Activated T-helper 9 cell treated with anti-CD3 and anti-CD28 coated beads, Interleukin-2, amount 50 U/mL, for 16 hours (primary cell): ENCODE measurements at regions not wholly inside any gene's neighbourhood (a gene's known extent, or its start where the extent isn't known, plus 50 kb on each side); places are given as distances from the start of the nearest gene placed in this dataset.
"Not testable (repeated sequence)": the region's sequence is repeated elsewhere in the genome, so short reads cannot be mapped to it uniquely, and the experiment has no call there.

Experiments
- DNase-seq: peaks from one replicate; pipeline ENCODE4 v3.0.0-alpha.2; 2020; ENCODE audit warnings: low read depth

GRCh38 chr1:148315071-148315811, 163.2 kb upstream of the NBPF11 start:
- DNase-seq = no peak

DNA sequence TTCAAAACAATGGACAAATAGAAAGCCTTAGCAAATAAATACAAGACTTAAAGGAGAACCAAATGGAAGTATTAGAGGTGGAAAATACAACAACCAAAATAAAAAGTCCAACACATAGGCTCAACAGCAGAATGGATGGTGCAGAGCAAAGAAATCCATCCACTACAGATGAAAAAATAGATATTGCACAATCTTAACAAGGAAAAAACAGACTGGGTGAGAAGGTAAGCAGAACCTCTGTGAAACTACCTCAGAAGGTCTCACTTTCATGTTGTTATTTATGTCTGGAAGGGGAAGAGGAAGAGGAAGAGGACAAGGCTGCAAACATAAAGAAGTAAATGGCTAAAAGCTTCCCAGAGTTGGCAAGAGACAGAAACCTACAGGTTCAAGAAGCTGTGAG, 158.7 kb upstream of the NBPF11 start:
- DNase-seq = no peak

GRCh38 chr1:148309940-148310500, 157.9 kb upstream of the NBPF11 start:
- no peak for DNase-seq

- DNase-seq = no peak
Measured at GRCh38 chr1:148308832-148309458, 156.9 kb upstream of the NBPF11 start.

- no peak for DNase-seq
Measured at GRCh38 chr1:148307583-148308185, 155.6 kb upstream of the NBPF11 start.

GRCh38 chr1:148304935-148305334, 152.9 kb upstream of the NBPF11 start:
- DNase-seq = not testable (repeated sequence)

DNA sequence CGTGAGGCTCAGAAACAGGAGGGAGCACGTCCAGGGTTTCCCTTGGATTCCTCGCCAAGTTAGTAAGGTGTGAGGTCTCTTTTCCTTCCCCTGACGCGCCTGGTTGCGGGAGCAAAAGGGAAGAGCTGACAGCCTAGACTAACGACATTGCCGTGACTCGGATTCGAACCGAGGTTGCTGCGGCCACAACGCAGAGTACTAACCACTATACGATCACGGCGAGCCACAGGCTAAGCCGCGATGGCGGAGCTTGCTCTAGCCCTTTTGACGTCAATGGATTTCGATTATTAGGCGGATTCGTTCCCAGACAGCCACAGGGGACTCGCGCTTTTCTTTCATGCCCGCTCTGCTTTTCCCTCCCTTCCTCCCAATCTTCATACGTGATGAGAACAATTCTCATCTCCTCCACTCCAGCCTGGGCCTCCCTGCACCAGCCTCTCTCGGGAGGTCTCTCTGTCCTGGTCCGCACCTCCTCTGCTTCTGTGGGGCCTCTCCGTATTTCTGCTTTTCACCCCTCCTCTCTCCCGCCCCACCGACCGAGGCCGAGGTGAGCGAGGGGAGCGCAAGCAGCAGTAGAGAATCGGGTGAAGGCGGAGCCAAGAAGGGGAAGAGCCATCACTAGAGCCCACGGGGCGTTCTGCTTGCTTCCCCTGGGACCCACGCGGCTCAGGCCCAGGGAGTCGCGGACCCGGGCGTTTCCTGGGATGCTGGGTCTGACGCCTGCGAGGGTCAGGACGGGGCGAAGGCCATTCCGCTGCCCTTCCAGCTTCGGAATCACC, 150.7 kb upstream of the NBPF11 start:
- peak; percentile 52 for DNase-seq

DNA sequence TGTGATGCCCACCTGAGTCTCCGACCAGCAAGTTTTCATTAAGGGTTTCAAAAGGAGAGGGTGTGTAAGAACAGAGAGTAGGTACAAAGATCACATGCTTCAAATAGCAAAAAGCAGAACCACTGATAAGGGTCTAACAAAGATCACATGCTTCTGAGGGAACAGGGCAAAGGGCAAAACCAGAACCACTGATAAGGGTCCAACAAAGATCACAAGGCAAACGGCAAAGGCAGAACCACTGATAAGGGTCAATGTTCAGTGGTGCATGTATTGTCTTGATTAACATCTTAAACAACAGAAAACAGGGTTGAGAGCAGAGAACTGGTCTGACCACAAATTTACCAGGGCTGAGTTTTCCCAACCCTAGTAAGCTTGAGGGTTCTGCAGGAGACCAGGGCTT, 145.8 kb upstream of the NBPF11 start:
- not testable (repeated sequence) for DNase-seq

- no peak for DNase-seq
Measured at GRCh38 chr1:148296511-148296910, 144.4 kb upstream of the NBPF11 start.

DNA sequence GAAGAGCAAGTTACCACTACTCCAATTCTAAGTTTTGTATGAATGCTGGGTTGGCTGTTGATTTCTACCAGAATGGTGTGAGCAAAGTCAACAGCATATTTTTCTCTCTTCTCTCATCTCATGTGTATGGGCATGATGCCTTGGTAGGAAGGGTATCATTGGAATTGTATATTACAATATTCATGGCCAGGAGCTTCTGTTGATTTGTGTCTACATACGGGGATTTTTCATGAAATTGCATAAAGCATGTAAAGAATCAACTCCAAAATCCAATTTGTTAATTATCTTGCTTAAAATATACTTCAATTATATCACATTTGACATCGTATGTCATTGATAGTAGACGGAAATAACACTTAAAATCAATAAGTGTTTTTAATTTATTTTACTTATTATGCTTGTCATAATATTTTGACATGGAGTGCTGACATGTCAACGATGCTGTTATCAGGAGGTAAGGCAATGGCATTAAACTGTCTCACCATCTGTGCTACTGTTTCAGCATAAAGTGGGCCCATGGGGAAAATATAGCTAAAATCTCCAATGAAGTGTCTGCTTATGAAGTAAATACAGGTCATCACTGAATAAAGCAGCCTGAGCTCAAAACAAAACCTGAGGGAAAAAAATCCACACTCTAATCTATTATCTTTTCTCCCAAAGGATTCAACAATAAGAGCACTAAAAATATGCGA, 142.2 kb upstream of the NBPF11 start:
- no peak for DNase-seq

DNA sequence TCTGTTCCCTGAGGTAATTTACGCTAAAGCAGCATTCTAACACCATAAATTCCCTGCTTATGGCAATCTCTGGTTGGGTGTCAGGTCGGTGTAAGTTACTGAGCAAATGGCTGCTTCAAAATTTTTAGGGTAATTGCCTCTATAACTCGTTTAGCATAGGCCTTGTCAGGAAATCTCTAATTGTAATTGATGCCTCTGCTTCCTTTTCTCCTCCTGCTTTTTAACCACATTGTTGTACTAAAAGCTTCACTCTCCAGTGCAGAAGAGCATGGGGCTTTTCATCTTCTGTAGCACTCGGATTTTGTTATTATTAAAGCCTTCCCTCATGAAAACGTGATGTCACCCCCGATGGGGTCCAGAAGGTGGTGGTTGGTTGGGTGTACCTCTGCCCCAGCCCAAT, 141.6 kb upstream of the NBPF11 start:
- DNase-seq = no peak

DNA sequence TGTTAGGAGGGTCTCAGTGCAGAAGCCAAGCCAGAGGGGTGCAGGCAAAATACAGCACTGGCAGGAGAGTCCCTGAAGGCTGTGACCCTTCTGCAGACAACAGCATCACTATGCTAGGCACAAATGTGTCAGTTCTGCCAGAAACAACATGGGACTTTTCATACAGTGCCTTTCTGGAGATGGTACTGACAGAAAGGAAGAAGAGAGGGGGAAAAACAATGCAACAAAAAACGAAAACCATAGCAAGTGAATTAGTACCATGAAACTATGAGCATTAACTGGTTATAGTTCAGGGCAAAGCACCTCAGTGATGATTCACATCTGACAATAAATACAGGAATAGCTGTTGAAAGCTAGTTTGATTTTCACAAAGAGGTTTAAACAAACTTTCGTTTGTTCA, 140.8 kb upstream of the NBPF11 start:
- no peak for DNase-seq

GRCh38 chr1:148290881-148291280, 138.8 kb upstream of the NBPF11 start:
- no peak for DNase-seq

GRCh38 chr1:148289647-148290046, 137.6 kb upstream of the NBPF11 start:
- DNase-seq = no peak

DNA sequence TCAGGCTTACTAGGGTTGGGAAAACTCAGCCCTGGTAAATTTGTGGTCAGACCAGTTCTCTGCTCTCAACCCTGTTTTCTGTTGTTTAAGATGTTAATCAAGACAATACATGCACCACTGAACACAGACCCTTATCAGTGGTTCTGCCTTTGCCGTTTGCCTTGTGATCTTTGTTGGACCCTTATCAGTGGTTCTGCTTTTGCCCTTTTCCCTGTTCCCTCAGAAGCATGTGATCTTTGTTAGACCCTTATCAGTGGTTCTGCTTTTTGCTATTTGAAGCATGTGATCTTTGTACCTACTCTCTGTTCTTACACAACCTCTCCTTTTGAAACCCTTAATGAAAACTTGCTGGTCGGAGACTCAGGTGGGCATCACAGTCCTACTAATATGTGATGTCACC, 133.9 kb upstream of the NBPF11 start:
- DNase-seq = not testable (repeated sequence)

DNA sequence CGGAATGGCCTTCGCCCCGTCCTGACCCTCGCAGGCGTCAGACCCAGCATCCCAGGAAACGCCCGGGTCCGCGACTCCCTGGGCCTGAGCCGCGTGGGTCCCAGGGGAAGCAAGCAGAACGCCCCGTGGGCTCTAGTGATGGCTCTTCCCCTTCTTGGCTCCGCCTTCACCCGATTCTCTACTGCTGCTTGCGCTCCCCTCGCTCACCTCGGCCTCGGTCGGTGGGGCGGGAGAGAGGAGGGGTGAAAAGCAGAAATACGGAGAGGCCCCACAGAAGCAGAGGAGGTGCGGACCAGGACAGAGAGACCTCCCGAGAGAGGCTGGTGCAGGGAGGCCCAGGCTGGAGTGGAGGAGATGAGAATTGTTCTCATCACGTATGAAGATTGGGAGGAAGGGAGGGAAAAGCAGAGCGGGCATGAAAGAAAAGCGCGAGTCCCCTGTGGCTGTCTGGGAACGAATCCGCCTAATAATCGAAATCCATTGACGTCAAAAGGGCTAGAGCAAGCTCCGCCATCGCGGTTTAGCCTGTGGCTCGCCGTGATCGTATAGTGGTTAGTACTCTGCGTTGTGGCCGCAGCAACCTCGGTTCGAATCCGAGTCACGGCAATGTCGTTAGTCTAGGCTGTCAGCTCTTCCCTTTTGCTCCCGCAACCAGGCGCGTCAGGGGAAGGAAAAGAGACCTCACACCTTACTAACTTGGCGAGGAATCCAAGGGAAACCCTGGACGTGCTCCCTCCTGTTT, 128.9 kb upstream of the NBPF11 start:
- not testable (repeated sequence) for DNase-seq

- not testable (repeated sequence) for DNase-seq
Measured at GRCh38 chr1:148279002-148279542, 127.0 kb upstream of the NBPF11 start.

GRCh38 chr1:148277865-148278279, 125.8 kb upstream of the NBPF11 start:
- DNase-seq = not testable (repeated sequence)

GRCh38 chr1:148267066-148267465, 115.0 kb upstream of the NBPF11 start:
- not testable (repeated sequence) for DNase-seq
